ENCODE measurements at regions not wholly inside any gene's neighbourhood (a gene's known extent, or its start where the extent isn't known, plus 50 kb on each side); places are given as distances from the start of the nearest gene placed in this dataset.

DNA sequence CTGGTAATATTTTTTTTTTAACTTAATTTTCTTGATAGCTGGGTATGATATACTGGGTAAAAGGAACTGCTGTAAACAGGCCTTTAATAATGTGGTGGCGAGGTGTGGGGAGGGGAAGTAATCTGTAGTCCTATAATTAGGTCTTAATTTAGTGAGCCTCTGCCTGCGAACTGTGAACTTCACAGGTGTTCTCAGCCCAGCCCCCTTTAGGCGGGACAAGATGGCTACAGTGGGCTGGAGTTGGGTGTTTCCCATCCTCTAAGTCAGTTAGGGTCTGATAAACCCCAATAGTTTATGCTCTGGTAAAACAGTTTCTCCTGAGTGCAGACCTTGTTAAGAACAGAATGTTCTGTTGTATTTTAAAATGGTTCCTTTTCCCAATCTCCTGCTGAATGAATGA is 97.6 kb upstream of the SERP2 start:
- Histone ChIP-seq H3K27me3 (ENCODE audit: control insufficient read depth, insufficient read depth, low read length) (no peaks in the 10 kb centered on the region), H3K36me3 (ENCODE audit: control insufficient read depth, insufficient read depth, low read length) (no peaks in the 10 kb centered on the region), H3K4me3 (ENCODE audit: low read depth, low read length) (no peak overlapping the region)
- CTCF ChIA-PET = no interaction called here
- TF ChIP-seq, protein P1, sequence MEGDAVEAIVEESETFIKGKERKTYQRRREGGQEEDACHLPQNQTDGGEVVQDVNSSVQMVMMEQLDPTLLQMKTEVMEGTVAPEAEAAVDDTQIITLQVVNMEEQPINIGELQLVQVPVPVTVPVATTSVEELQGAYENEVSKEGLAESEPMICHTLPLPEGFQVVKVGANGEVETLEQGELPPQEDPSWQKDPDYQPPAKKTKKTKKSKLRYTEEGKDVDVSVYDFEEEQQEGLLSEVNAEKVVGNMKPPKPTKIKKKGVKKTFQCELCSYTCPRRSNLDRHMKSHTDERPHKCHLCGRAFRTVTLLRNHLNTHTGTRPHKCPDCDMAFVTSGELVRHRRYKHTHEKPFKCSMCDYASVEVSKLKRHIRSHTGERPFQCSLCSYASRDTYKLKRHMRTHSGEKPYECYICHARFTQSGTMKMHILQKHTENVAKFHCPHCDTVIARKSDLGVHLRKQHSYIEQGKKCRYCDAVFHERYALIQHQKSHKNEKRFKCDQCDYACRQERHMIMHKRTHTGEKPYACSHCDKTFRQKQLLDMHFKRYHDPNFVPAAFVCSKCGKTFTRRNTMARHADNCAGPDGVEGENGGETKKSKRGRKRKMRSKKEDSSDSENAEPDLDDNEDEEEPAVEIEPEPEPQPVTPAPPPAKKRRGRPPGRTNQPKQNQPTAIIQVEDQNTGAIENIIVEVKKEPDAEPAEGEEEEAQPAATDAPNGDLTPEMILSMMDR (IDR thresholded peaks at IDR 0.05; ENCODE audit: insufficient read depth, low read depth, low read length) = no peak
- no peak for DNase-seq (ENCODE audit: low read depth)
- POLR2A ChIA-PET = no interaction called here

GRCh38 chr13:44277459-44277858 is 96.2 kb upstream of the SERP2 start:
- Histone ChIP-seq H3K4me3 (ENCODE audit: low read depth, low read length) (no peak overlapping the region), H3K36me3 (ENCODE audit: control insufficient read depth, insufficient read depth, low read length) (no peaks in the 10 kb centered on the region), H3K27me3 (ENCODE audit: control insufficient read depth, insufficient read depth, low read length) (no peaks in the 10 kb centered on the region; the same call in 1 of the 2 replicates)
- CTCF ChIA-PET = no interaction called here
- TF ChIP-seq, protein P1 (IDR thresholded peaks at IDR 0.05; ENCODE audit: insufficient read depth, low read depth, low read length) = no peak
- POLR2A ChIA-PET = no interaction called here
- no peak for DNase-seq (ENCODE audit: low read depth)

- no peak for DNase-seq (ENCODE audit: low read depth)
- H3K36me3 ChIP-seq (ENCODE audit: control insufficient read depth, insufficient read depth, low read length) = no peaks in the 10 kb centered on the region
- no peaks in the 10 kb centered on the region; the same call in 1 of the 2 replicates for H3K27me3 ChIP-seq (ENCODE audit: control insufficient read depth, insufficient read depth, low read length)
- CTCF ChIA-PET = no interaction called here
- H3K4me3 ChIP-seq (ENCODE audit: low read depth, low read length) = no peak overlapping the region
- POLR2A ChIA-PET = no interaction called here
- TF ChIP-seq, protein P1 (IDR thresholded peaks at IDR 0.05; ENCODE audit: insufficient read depth, low read depth, low read length) = no peak
These were observed 95.5 kb upstream of the SERP2 start for GRCh38 chr13:44278166-44278565.

DNA sequence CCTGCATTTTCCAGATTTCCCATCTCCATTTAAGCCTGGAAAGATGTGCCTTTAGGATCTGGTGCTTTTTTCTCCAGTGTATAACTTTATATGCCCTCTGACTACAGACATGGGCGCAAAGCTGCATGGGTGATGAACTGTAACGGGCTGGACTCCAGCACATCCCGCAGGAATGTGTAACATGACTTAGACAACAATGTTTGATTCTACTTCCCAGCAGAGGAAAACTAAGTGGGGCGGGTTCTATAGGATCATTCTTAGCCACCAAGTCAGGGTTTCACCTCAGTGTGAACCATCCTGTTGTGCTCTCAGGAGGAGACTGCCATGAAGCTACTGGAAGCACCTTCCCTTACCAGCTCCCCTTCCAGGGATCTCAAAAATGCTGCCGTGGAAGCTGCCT is 93.2 kb upstream of the SERP2 start:
- TF ChIP-seq, protein P1 (IDR thresholded peaks at IDR 0.05; ENCODE audit: insufficient read depth, low read depth, low read length) = no peak
- H3K4me3 ChIP-seq (ENCODE audit: low read depth, low read length) = no peak overlapping the region
- ChIA-PET POLR2A (no interaction called here), CTCF (interaction anchor here (1.2 kb wide), 1 partner anchor 157 kb away, joined by 4 read pairs; no protein-coding TSS in a partner anchor)
- no peak for DNase-seq (ENCODE audit: low read depth)
- no peaks in the 10 kb centered on the region; the same call in none of the 2 replicates for H3K27me3 ChIP-seq (ENCODE audit: control insufficient read depth, insufficient read depth, low read length)
- H3K36me3 ChIP-seq (ENCODE audit: control insufficient read depth, insufficient read depth, low read length) = no peaks in the 10 kb centered on the region

DNA sequence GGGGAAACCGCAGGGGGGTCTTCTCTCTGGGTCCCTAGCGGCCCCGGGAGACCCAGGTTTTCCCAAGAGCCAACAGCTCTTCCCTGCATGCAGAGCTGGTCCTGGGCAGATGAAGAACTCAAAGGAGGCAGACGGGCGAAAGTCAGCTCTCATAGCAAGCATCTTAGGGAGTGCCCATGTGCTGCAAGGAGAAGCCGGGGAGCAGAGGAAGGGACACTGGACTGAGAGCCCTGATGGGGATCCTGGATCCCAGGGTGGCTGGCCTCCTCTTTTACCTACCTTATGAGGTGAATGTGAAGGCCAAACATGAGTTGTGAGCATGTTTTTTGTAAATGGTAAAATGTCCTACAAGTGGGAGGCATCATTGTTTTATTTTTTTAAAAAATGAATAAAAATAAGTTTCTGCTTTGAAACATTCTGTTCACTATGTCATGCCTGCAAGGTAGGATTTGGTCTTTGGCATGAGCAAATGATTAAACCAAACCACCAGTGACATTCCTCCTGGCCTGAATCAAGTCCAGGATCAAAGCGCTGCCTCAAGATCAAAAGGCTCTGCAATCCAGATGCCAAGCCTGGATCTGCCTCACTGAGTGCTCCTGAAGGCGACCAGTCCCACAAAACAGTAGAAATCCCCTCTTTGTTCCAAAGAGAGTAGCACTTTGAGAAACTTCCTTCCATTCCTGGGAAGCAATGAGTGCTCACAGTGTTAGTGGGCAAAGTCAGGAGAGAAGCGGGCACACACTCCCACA is 92.2 kb upstream of the SERP2 start:
- Histone ChIP-seq H3K27me3 (ENCODE audit: control insufficient read depth, insufficient read depth, low read length) (peaks cover 3% of the 10 kb centered on the region), H3K36me3 (ENCODE audit: control insufficient read depth, insufficient read depth, low read length) (no peaks in the 10 kb centered on the region), H3K4me3 (ENCODE audit: low read depth, low read length) (no peak overlapping the region)
- TF ChIP-seq, protein P1 (IDR thresholded peaks at IDR 0.05; ENCODE audit: insufficient read depth, low read depth, low read length) = no peak
- CTCF ChIA-PET = interaction anchor here (1.2 kb wide), 1 partner anchor 156 kb away, joined by 4 read pairs; no protein-coding TSS in a partner anchor
- POLR2A ChIA-PET = no interaction called here
- DNase-seq (ENCODE audit: low read depth) = no peak

Measured in BJ (cell line).